GM12878 (cell line): ENCODE measurements at regions not wholly inside any gene's neighbourhood (a gene's known extent, or its start where the extent isn't known, plus 50 kb on each side); places are given as distances from the start of the nearest gene placed in this dataset.

ENCODE experiments used
- ATAC-seq: fragments of 200-7000 bp; cut with Tn5 transposase; 3 replicates; pipeline ENCODE4 v1.9.1; 2020; ENCODE audit warnings: mild to moderate bottlenecking, moderate library complexity
- BruUV-seq: library from RNA; stranded (reverse); fragments of 400-500 nt; replicated peaks from 2 replicates; lab custom pipeline; 2021; lab: Mats Ljungman, UMichigan
- CTCF ChIA-PET: fragments of 300-600 bp; sonication (Branson Sonifier 250); formaldehyde crosslinking; extraction: SDS; loops from one replicate; lab custom pipeline; 2021; ENCODE audit warnings: inconsistent platforms; lab: Yijun Ruan, JAX
- POLR2A ChIA-PET: fragments of 350-600 bp; formaldehyde crosslinking; extraction: SDS; loops from one replicate; lab custom pipeline; 2021; ENCODE audit warnings: inconsistent platforms; lab: Charles Lee
- RAD21 ChIA-PET: fragments of 300-600 bp; sonication (Branson Sonifier 250); formaldehyde crosslinking; loops from one replicate; lab custom pipeline; 2023; ENCODE audit warnings: antibody characterized with exemption; ENCODE audit not compliant: unreplicated experiment; lab: Charles Lee
- SMC1A ChIA-PET: fragments of 300-600 bp; sonication (Branson Sonifier 250); formaldehyde crosslinking; loops from one replicate; lab custom pipeline; 2023; ENCODE audit not compliant: unreplicated experiment, uncharacterized antibody; lab: Charles Lee
- DNase-seq: peaks from one replicate; pipeline ENCODE4 v3.0.0-alpha.2; 2011; ENCODE audit warnings: low read depth, low spot score
- FAIRE-seq: peaks from 3 replicates; lab custom pipeline; 2011; peaks lifted over from hg19 to GRCh38; lab: Jason Lieb, UNC
- H2AFZ ChIP-seq: 2 replicates; pipeline ENCODE4 v1.6.0; 2011; ENCODE audit warnings: low read depth, low read length, control low read depth; ENCODE audit not compliant: control insufficient read depth
- H3K27ac ChIP-seq: 2 replicates; pipeline ENCODE4 v1.5.1; 2011; ENCODE audit warnings: control low read depth; ENCODE audit not compliant: control insufficient read depth, insufficient read depth
- H3K27me3 ChIP-seq, 2 experiments: replicated peaks in 1 of 2; 2 replicates each; pipeline versions ENCODE4 v1.6.0 to v1.6.1; 2011; ENCODE audit warnings: low read length in 1 of 2; ENCODE audit not compliant: control insufficient read depth in 2 of 2, insufficient read depth in 2 of 2
- H3K36me3 ChIP-seq, 2 experiments: 2 replicates each; pipeline ENCODE4 v1.5.1; 2011; ENCODE audit warnings: low read length in 1 of 2; ENCODE audit not compliant: control insufficient read depth in 2 of 2, insufficient read depth in 2 of 2
- H3K4me1 ChIP-seq: 2 replicates; pipeline ENCODE4 v1.6.1; 2011; ENCODE audit warnings: mild to moderate bottlenecking, low read length, moderate library complexity, mixed read lengths; ENCODE audit not compliant: control insufficient read depth, insufficient read depth
- H3K4me2 ChIP-seq: 2 replicates; pipeline ENCODE4 v1.6.0; 2011; ENCODE audit warnings: control low read depth; ENCODE audit not compliant: control insufficient read depth, insufficient read depth
- H3K4me3 ChIP-seq: fragments of 200-600 bp; sonication (generic); 2 replicates; pipeline ENCODE4 v1.5.1; 2016
- H3K79me2 ChIP-seq: 2 replicates; pipeline ENCODE4 v1.6.0; 2011; ENCODE audit warnings: low read length; ENCODE audit not compliant: control insufficient read depth, insufficient read depth
- H3K9ac ChIP-seq: 2 replicates; pipeline ENCODE4 v1.8.0; 2011; ENCODE audit warnings: low read length, control low read depth, mixed read lengths; ENCODE audit not compliant: control insufficient read depth, insufficient read depth
- H3K9me3 ChIP-seq: replicated peaks from 3 replicates; pipeline ENCODE4 v1.5.1; 2011; ENCODE audit warnings: mild to moderate bottlenecking, low read length; ENCODE audit not compliant: control insufficient read depth, insufficient read depth
- H4K20me1 ChIP-seq: 2 replicates; pipeline ENCODE4 v1.6.0; 2011; ENCODE audit not compliant: control insufficient read depth, insufficient read depth
- KAT2A ChIP-seq: conservative IDR thresholded peaks from 2 replicates; pipeline ENCODE4 v1.6.1; 2011; ENCODE audit warnings: low read depth, low read length; ENCODE audit not compliant: control insufficient read depth
- NFYA ChIP-seq: IDR thresholded peaks from 2 replicates; pipeline ENCODE4 v1.6.1; 2011; ENCODE audit warnings: low read depth, mild to moderate bottlenecking, low read length, improper control_type of control experiment, borderline replicate concordance
- RFX5 ChIP-seq: IDR thresholded peaks from 2 replicates; pipeline ENCODE4 v1.6.1; 2011; ENCODE audit warnings: low read depth, low read length, improper control_type of control experiment
- SIN3A ChIP-seq: IDR thresholded peaks from 2 replicates; pipeline ENCODE4 v1.6.1; 2012; ENCODE audit warnings: low read depth, low read length, improper control_type of control experiment
- SMAD1 ChIP-seq: fragments of 450-650 bp; IDR thresholded peaks from 2 replicates; pipeline ENCODE4 v1.6.1; 2018; ENCODE audit warnings: mild to moderate bottlenecking, low read depth; ENCODE audit not compliant: partially characterized antibody
- SMAD5 ChIP-seq: IDR thresholded peaks from 2 replicates; pipeline ENCODE4 v1.6.1; 2016; ENCODE audit warnings: antibody characterized with exemption, low read depth
- TBL1XR1 ChIP-seq: IDR thresholded peaks from 2 replicates; pipeline ENCODE4 v1.6.1; 2012; ENCODE audit warnings: low read depth, low read length, improper control_type of control experiment
- WGBS: methylation state at CpG from one replicate; pipeline ENCODE4 v1.1.6; 2016; ENCODE audit warnings: low lambda C conversion rate; ENCODE audit not compliant: insufficient replicate concordance, insufficient coverage; ENCODE audit errors: missing lambda C conversion rate; 5-methylcytosine and 5-hydroxymethylcytosine counted together
- in situ Hi-C: fragments of 300-500 bp; cut with MboI; formaldehyde crosslinking; loops from 9 replicates; pipeline ENCODE4 v1.14.3; 2018; ENCODE audit warnings: mixed read lengths
- intact Hi-C: fragments of 100-400 bp; cut with micrococcal nuclease; formaldehyde crosslinking; loops from one replicate; pipeline ENCODE4 v1.14.2; 2022; ENCODE audit not compliant: unreplicated experiment
- TF ChIP-seq, protein P1 (sequence below): fragments of 150-350 bp; IDR thresholded peaks from 2 replicates; pipeline ENCODE4 v1.6.1; 2016; ENCODE audit warnings: low read depth, low read length
- TF ChIP-seq, protein P2 (sequence below): fragments of 450-650 bp; IDR thresholded peaks from 2 replicates; pipeline ENCODE4 v1.6.1; 2018; ENCODE audit warnings: borderline replicate concordance, mild to moderate bottlenecking; ENCODE audit not compliant: partially characterized antibody

DNA sequence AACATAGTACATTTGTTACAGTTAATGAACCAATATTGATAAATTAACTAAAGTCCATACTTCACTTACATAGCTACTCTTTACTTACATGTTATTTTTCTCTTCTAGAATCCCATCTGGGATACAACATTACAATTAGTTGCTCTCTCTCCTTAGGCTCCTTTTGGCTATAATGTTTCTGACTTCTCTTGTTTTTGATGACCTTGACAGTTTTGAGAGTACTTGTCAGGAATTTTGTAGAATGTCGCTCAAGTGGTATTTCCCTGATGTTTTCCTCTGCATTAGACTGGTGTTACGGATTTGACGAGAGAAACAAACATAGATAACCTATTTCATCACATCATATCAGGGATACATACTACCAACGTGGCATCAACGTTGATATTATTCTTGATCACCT is 925.4 kb upstream of the TMPRSS15 start:
- ChIA-PET RAD21 (no interaction called here), CTCF (no interaction called here), POLR2A (no interaction called here), SMC1A (interaction anchor here (1.5 kb wide), 1 partner anchor 8 kb away, joined by 3 read pairs; no protein-coding TSS in a partner anchor)
- FAIRE-seq (no peak), DNase-seq (no peak), ATAC-seq (no peak)
- no peaks in the 10 kb centered on the region for H3K79me2 ChIP-seq
- no peaks in the 10 kb centered on the region for H3K4me1 ChIP-seq
- no peak overlapping the region for H3K4me3 ChIP-seq
- no peak overlapping the region for H3K27ac ChIP-seq
- H3K9ac ChIP-seq: no peak overlapping the region
- no peak overlapping the region for H2AFZ ChIP-seq
- intact Hi-C loops (no loop called here), in situ Hi-C loops (no loop called here)
- no peaks in the 10 kb centered on the region for H3K36me3 ChIP-seq
- no peaks in the 10 kb centered on the region for H4K20me1 ChIP-seq
- WGBS: 14% methylated on average over 5 of the region's 5 CpGs
- no peaks in the 10 kb centered on the region; the same call in 2 of the 3 replicates for H3K9me3 ChIP-seq
- no peak for TF ChIP-seq SIN3A
- TF ChIP-seq SMAD1: no peak
- no peaks in the 10 kb centered on the region for H3K27me3 ChIP-seq
- no TSS peak for BruUV-seq
- no peak overlapping the region for H3K4me2 ChIP-seq

DNA sequence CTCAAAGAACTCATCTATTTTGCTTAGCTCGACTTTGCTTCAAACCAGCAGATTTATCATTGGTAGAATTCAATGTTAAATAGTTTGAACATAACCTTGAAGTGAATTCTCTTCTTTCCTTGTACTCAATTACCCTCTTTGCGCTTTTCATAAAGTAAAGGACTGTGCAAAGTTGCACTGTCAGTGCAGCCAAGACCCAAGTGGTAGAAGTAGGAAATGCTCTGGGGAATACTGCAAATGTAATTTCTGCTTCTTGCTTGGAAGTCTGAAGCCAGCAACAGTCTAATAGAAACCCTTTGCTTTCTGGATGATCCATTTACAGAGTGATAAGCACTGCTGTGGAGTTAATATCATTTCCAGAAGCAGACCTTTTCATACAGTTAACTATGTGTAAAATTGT is 936.7 kb upstream of the TMPRSS15 start:
- intact Hi-C loops: no loop called here
- WGBS: 21% methylated on average over 2 of the region's 2 CpGs
- H3K4me1 ChIP-seq: no peaks in the 10 kb centered on the region
- FAIRE-seq (no peak), ATAC-seq (no peak), DNase-seq (no peak)
- ChIA-PET SMC1A (no interaction called here), CTCF (no interaction called here), RAD21 (interaction anchor here (1.3 kb wide), 1 partner anchor 168 kb away, joined by 4 read pairs; no protein-coding TSS in a partner anchor), POLR2A (no interaction called here)
- H4K20me1 ChIP-seq: no peaks in the 10 kb centered on the region
- no peak overlapping the region for H3K9ac ChIP-seq
- H3K27me3 ChIP-seq: no peaks in the 10 kb centered on the region
- H3K4me3 ChIP-seq: no peak overlapping the region
- H3K79me2 ChIP-seq: no peaks in the 10 kb centered on the region
- in situ Hi-C loops: no loop called here
- no peaks in the 10 kb centered on the region for H3K9me3 ChIP-seq
- H2AFZ ChIP-seq: no peak overlapping the region
- H3K36me3 ChIP-seq: no peaks in the 10 kb centered on the region
- H3K4me2 ChIP-seq: no peak overlapping the region
- no TSS peak for BruUV-seq
- H3K27ac ChIP-seq: no peak overlapping the region
- TF ChIP-seq RFX5 (no peak), KAT2A (no peak), SMAD5 (no peak), NFYA (no peak), TBL1XR1 (no peak)
- TF ChIP-seq, protein P1, sequence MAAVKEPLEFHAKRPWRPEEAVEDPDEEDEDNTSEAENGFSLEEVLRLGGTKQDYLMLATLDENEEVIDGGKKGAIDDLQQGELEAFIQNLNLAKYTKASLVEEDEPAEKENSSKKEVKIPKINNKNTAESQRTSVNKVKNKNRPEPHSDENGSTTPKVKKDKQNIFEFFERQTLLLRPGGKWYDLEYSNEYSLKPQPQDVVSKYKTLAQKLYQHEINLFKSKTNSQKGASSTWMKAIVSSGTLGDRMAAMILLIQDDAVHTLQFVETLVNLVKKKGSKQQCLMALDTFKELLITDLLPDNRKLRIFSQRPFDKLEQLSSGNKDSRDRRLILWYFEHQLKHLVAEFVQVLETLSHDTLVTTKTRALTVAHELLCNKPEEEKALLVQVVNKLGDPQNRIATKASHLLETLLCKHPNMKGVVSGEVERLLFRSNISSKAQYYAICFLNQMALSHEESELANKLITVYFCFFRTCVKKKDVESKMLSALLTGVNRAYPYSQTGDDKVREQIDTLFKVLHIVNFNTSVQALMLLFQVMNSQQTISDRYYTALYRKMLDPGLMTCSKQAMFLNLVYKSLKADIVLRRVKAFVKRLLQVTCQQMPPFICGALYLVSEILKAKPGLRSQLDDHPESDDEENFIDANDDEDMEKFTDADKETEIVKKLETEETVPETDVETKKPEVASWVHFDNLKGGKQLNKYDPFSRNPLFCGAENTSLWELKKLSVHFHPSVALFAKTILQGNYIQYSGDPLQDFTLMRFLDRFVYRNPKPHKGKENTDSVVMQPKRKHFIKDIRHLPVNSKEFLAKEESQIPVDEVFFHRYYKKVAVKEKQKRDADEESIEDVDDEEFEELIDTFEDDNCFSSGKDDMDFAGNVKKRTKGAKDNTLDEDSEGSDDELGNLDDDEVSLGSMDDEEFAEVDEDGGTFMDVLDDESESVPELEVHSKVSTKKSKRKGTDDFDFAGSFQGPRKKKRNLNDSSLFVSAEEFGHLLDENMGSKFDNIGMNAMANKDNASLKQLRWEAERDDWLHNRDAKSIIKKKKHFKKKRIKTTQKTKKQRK: no peak
- TF ChIP-seq, protein P2, sequence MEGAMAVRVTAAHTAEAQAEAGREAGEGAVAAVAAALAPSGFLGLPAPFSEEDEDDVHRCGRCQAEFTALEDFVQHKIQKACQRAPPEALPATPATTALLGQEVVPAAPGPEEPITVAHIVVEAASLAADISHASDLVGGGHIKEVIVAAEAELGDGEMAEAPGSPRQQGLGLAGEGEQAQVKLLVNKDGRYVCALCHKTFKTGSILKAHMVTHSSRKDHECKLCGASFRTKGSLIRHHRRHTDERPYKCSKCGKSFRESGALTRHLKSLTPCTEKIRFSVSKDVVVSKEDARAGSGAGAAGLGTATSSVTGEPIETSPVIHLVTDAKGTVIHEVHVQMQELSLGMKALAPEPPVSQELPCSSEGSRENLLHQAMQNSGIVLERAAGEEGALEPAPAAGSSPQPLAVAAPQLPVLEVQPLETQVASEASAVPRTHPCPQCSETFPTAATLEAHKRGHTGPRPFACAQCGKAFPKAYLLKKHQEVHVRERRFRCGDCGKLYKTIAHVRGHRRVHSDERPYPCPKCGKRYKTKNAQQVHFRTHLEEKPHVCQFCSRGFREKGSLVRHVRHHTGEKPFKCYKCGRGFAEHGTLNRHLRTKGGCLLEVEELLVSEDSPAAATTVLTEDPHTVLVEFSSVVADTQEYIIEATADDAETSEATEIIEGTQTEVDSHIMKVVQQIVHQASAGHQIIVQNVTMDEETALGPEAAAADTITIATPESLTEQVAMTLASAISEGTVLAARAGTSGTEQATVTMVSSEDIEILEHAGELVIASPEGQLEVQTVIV: no peak
